Heart left ventricle (tissue), 16 donors: ENCODE measurements at regions not wholly inside any gene's neighbourhood (a gene's known extent, or its start where the extent isn't known, plus 50 kb on each side); places are given as distances from the start of the nearest gene placed in this dataset.

ENCODE experiments used
- ATAC-seq, 4 donors: fragments of 200-7000 bp; cut with Tn5 transposase; one replicate each; pipeline ENCODE4 v1.9.1; 2020 to 2022; ENCODE audit warnings: moderate library complexity in 4 of 4, mild to moderate bottlenecking in 3 of 4, moderate number of reproducible peaks in 1 of 4
- DNase-seq, 5 donors: peaks; one replicate each; pipeline ENCODE4 v3.0.0-alpha.2; 2020
- H3K27ac ChIP-seq, 12 donors: fragments of 200-600 bp; sonication (generic) in 4 of 12; one replicate each; pipeline versions ENCODE4 v1.5.0 to v1.8.0; 2016 to 2022; ENCODE audit warnings: mild to moderate bottlenecking in 2 of 12
- H3K27me3 ChIP-seq, 9 donors: fragments of 200-600 bp; sonication (generic) in 2 of 9; one replicate each; pipeline versions ENCODE4 v1.5.1 to v1.8.0; 2016 to 2022; ENCODE audit warnings: mild to moderate bottlenecking in 3 of 9
- H3K36me3 ChIP-seq, 9 donors: fragments of 200-600 bp; sonication (generic) in 2 of 9; one replicate each; pipeline versions ENCODE4 v1.5.0 to v1.8.0; 2018 to 2022; ENCODE audit warnings: mild to moderate bottlenecking in 2 of 9
- H3K4me1 ChIP-seq, 12 donors: fragments of 200-600 bp; sonication (generic) in 4 of 12; one replicate each; pipeline versions ENCODE4 v1.5.0 to v1.8.0; 2016 to 2022; ENCODE audit warnings: mild to moderate bottlenecking in 3 of 12
- H3K4me3 ChIP-seq, 12 donors: fragments of 200-600 bp; sonication (generic) in 4 of 12; one replicate each; pipeline versions ENCODE4 v1.5.0 to v1.8.0; 2017 to 2022; ENCODE audit warnings: mild to moderate bottlenecking in 9 of 12, moderate library complexity in 4 of 12
- H3K9me3 ChIP-seq, 12 donors: fragments of 200-600 bp; sonication (generic) in 4 of 12; one replicate each; pipeline versions ENCODE4 v1.5.0 to v1.8.0; 2016 to 2022; ENCODE audit warnings: mild to moderate bottlenecking in 1 of 12
- CTCF ChIP-seq, 12 donors: fragments of 200-600 bp; sonication (generic) in 4 of 12; IDR thresholded peaks; one replicate each; pipeline versions ENCODE4 v1.5.0 to v1.8.0; 2018 to 2022; ENCODE audit warnings: antibody characterized with exemption in 12 of 12, mild to moderate bottlenecking in 5 of 12
- POLR2A ChIP-seq, 2 donors: fragments of 450-650 bp; IDR thresholded peaks; one replicate each; pipeline ENCODE4 v1.6.1; 2017; ENCODE audit warnings: antibody characterized with exemption in 2 of 2, mild to moderate bottlenecking in 2 of 2, moderate library complexity in 2 of 2
- WGBS, 4 donors: extraction: QIAGEN DNeasy Blood & Tissue Kit in 2 of 4; methylation state at CpG; one replicate each; pipeline versions ENCODE4 v1.1.5 to v1.1.7; 2013 to 2018; 5-methylcytosine and 5-hydroxymethylcytosine counted together
- intact Hi-C, 10 donors: fragments of 100-400 bp; cut with DNase I; formaldehyde crosslinking; loops; one replicate each; pipeline versions ENCODE4 v1.11.1 to v1.14.2; 2022
- donor health status: ischemic (EF 13 %, LVEDD 7.1; RV severe dilation, severe dysfunction).
- donor health status: healthy with polysubstance abuse.
- donor health status: DM: no; HTN: yes; CAD: no.
- donor health status: DM: no; HTN: no; CAD: no.
- donor health status: ischemic (EF 25% LVEDD 6.9; RV normal size, moderate dysfunction).
- donor health status: ischemic (EF 25% LVEDD 5.7; RV mildly dilated, moderate dysfunction).
- donor health status: healthy.
- donor health status: DM: yes; HTN: yes; CAD: no.
- donor health status: ischemic (EF 35%, LVEDD 5.7; RV mildly dilated, moderate dysfunction).
- donor health status: nonischemic (EF 11% LVEDD 7.7; RV severe dilation, severe dysfunction).
- donor health status: DM: yes; HTN: yes; CAD: no.
- donor health status: PGD.
- donor health status: ischemic (EF 29% LVEDD 5.4; RV normal size, mild dysfunction).
- donor health status: nonischemic (EF 23%, LVEDD 6.1; RV moderate dilation, normal function).

- WGBS, 4 donors: 76 to 90% (median 79%) methylated on average over 3 of the region's 3 CpGs
- H3K4me1 ChIP-seq: peaks cover 0 to 3% (median 0%) of the 10 kb centered on the region in 12 donors
- no peaks in the 10 kb centered on the region for H3K36me3 ChIP-seq
- no peak overlapping the region for H3K4me3 ChIP-seq
- no peaks in the 10 kb centered on the region for H3K9me3 ChIP-seq
- H3K27me3 ChIP-seq: peaks cover 0 to 19% (median 0%) of the 10 kb centered on the region in 9 donors
- no peak for TF ChIP-seq CTCF (IDR thresholded peaks at IDR 0.05)
- no peak for TF ChIP-seq POLR2A (IDR thresholded peaks at IDR 0.05)
- H3K27ac ChIP-seq: no peak overlapping the region
- intact Hi-C loops: no loop called here
- DNase-seq (no peak), ATAC-seq (no peak)
Observed at GRCh38 chr1:14242123-14242522, 356.4 kb upstream of the KAZN start.

GRCh38 chr1:14242870-14243269, 355.6 kb upstream of the KAZN start:
- Histone ChIP-seq H3K27me3 (peaks cover 0 to 19% (median 0%) of the 10 kb centered on the region in 9 donors), H3K4me3 (no peak overlapping the region), H3K36me3 (no peaks in the 10 kb centered on the region), H3K27ac (no peak overlapping the region), H3K4me1 (peaks cover 0 to 3% (median 0%) of the 10 kb centered on the region in 12 donors), H3K9me3 (no peaks in the 10 kb centered on the region)
- intact Hi-C loops: no loop called here
- no peak for ATAC-seq
- TF ChIP-seq POLR2A (IDR thresholded peaks at IDR 0.05) (no peak), CTCF (IDR thresholded peaks at IDR 0.05) (no peak)
- 62 to 69% (median 67%) methylated on average over 8 of the region's 8 CpGs for WGBS, 4 donors
- no peak for DNase-seq

GRCh38 chr1:14245954-14246353, 352.5 kb upstream of the KAZN start:
- no peaks in the 10 kb centered on the region for H3K4me1 ChIP-seq
- H3K36me3 ChIP-seq: no peaks in the 10 kb centered on the region
- no peak overlapping the region for H3K27ac ChIP-seq
- ATAC-seq (no peak), DNase-seq (no peak)
- WGBS, 4 donors: 82 to 88% (median 87%) methylated on average over 2 of the region's 2 CpGs
- H3K4me3 ChIP-seq: no peak overlapping the region
- no peaks in the 10 kb centered on the region for H3K9me3 ChIP-seq
- peaks cover 0 to 6% (median 0%) of the 10 kb centered on the region in 9 donors for H3K27me3 ChIP-seq
- TF ChIP-seq POLR2A (IDR thresholded peaks at IDR 0.05) (no peak), CTCF (IDR thresholded peaks at IDR 0.05) (no peak)
- intact Hi-C loops: no loop called here

- Histone ChIP-seq H3K9me3 (no peaks in the 10 kb centered on the region), H3K36me3 (no peaks in the 10 kb centered on the region), H3K4me3 (no peak overlapping the region), H3K4me1 (no peaks in the 10 kb centered on the region), H3K27me3 (peaks cover 0 to 4% (median 0%) of the 10 kb centered on the region in 9 donors), H3K27ac (no peak overlapping the region)
- WGBS, 4 donors: 79 to 88% (median 83%) methylated on average over 5 of the region's 5 CpGs
- DNase-seq (no peak), ATAC-seq (no peak)
- intact Hi-C loops: no loop called here
- TF ChIP-seq POLR2A (IDR thresholded peaks at IDR 0.05) (no peak), CTCF (IDR thresholded peaks at IDR 0.05) (no peak)
Observed at GRCh38 chr1:14246471-14246870, 352.0 kb upstream of the KAZN start.
